Liver (tissue), 8 donors: ENCODE measurements at regions not wholly inside any gene's neighbourhood (a gene's known extent, or its start where the extent isn't known, plus 50 kb on each side); places are given as distances from the start of the nearest gene placed in this dataset.

ENCODE experiments used
- DNase-seq: peaks from one replicate; pipeline ENCODE4 v3.0.0-alpha.2; 2017; ENCODE audit warnings: low spot score
- H3K27ac ChIP-seq, 2 donors: one replicate each; pipeline ENCODE4 v1.7.0; 2013; ENCODE audit warnings: inconsistent platforms in 2 of 2, low read length in 2 of 2, control low read depth in 1 of 2, low read depth in 1 of 2, mild to moderate bottlenecking in 1 of 2
- H3K27me3 ChIP-seq, 4 donors: one replicate each; pipeline versions ENCODE4 v1.6.1 to v1.7.0; 2013; ENCODE audit warnings: low read length in 3 of 4, inconsistent platforms in 1 of 4, mild to moderate bottlenecking in 1 of 4, moderate library complexity in 1 of 4; ENCODE audit not compliant: control insufficient read depth in 4 of 4, insufficient read depth in 4 of 4
- H3K36me3 ChIP-seq, 4 donors: one replicate each; pipeline versions ENCODE4 v1.6.1 to v1.7.0; 2013; ENCODE audit warnings: low read length in 3 of 4, mild to moderate bottlenecking in 3 of 4, low read depth in 1 of 4, moderate library complexity in 1 of 4; ENCODE audit not compliant: control insufficient read depth in 4 of 4, insufficient read depth in 3 of 4
- H3K4me1 ChIP-seq, 4 donors: one replicate each; pipeline versions ENCODE4 v1.6.1 to v1.7.0; 2013; ENCODE audit warnings: low read length in 3 of 4, mild to moderate bottlenecking in 3 of 4, moderate library complexity in 1 of 4; ENCODE audit not compliant: control insufficient read depth in 4 of 4, insufficient read depth in 4 of 4
- H3K4me3 ChIP-seq, 3 donors: one replicate each; pipeline versions ENCODE4 v1.6.1 to v1.7.0; 2013; ENCODE audit warnings: low read length in 3 of 3, control low read depth in 1 of 3, low read depth in 1 of 3, mild to moderate bottlenecking in 1 of 3
- H3K9ac ChIP-seq, 2 donors: one replicate each; pipeline ENCODE4 v1.7.0; 2013; ENCODE audit warnings: low read length in 2 of 2, mild to moderate bottlenecking in 2 of 2, moderate library complexity in 2 of 2, control low read depth in 1 of 2, low read depth in 1 of 2
- H3K9me3 ChIP-seq, 4 donors: one replicate each; pipeline versions ENCODE4 v1.6.1 to v1.7.0; 2013; ENCODE audit warnings: low read length in 3 of 4; ENCODE audit not compliant: control insufficient read depth in 4 of 4
- EGR1 ChIP-seq, 2 donors: IDR thresholded peaks; 2 replicates each; pipeline ENCODE4 v1.6.1; 2016 to 2018; ENCODE audit warnings: antibody characterized with exemption in 2 of 2, low read depth in 2 of 2
- FOXA1 ChIP-seq: IDR thresholded peaks from 2 replicates; pipeline ENCODE4 v1.6.1; 2016; ENCODE audit warnings: antibody characterized with exemption
- FOXA2 ChIP-seq: IDR thresholded peaks from 2 replicates; pipeline ENCODE4 v1.6.1; 2016; ENCODE audit warnings: antibody characterized with exemption
- GABPA ChIP-seq, 2 donors: IDR thresholded peaks in 1 of 2; conservative IDR thresholded peaks in 1 of 2; 2 replicates each; pipeline ENCODE4 v1.6.1; 2016; ENCODE audit warnings: antibody characterized with exemption in 2 of 2, mild to moderate bottlenecking in 1 of 2, moderate library complexity in 1 of 2
- HNF4A ChIP-seq, 2 donors: conservative IDR thresholded peaks; 2 replicates each; pipeline ENCODE4 v1.6.1; 2016; ENCODE audit warnings: antibody characterized with exemption in 2 of 2, mild to moderate bottlenecking in 2 of 2
- HNF4G ChIP-seq: IDR thresholded peaks from 2 replicates; pipeline ENCODE4 v1.6.1; 2016; ENCODE audit warnings: antibody characterized with exemption
- JUND ChIP-seq, 2 donors: IDR thresholded peaks; 2 replicates each; pipeline ENCODE4 v1.6.1; 2016; ENCODE audit warnings: antibody characterized with exemption in 2 of 2
- NR2F2 ChIP-seq: IDR thresholded peaks from 2 replicates; pipeline ENCODE4 v1.6.1; 2016; ENCODE audit warnings: antibody characterized with exemption
- RAD21 ChIP-seq, 2 donors: IDR thresholded peaks; 2 replicates each; pipeline ENCODE4 v1.6.1; 2016; ENCODE audit warnings: antibody characterized with exemption in 2 of 2, mild to moderate bottlenecking in 2 of 2
- SP1 ChIP-seq: IDR thresholded peaks from 2 replicates; pipeline ENCODE4 v1.6.1; 2018; ENCODE audit warnings: antibody characterized with exemption, mild to moderate bottlenecking
- YY1 ChIP-seq: IDR thresholded peaks from 2 replicates; pipeline ENCODE4 v1.6.1; 2016; ENCODE audit warnings: antibody characterized with exemption, mild to moderate bottlenecking
- WGBS: extraction: QIAGEN DNeasy Blood & Tissue Kit; methylation state at CpG from one replicate; pipeline ENCODE4 v1.1.7; 2013; 5-methylcytosine and 5-hydroxymethylcytosine counted together
- TF ChIP-seq, protein P1 (sequence below): fragments of 150-350 bp; IDR thresholded peaks from 2 replicates; pipeline ENCODE4 v1.5.1; 2017; ENCODE audit warnings: improper control_type of control experiment, low read depth, low read length; ENCODE audit not compliant: missing input control
- TF ChIP-seq, protein P2 (sequence below): IDR thresholded peaks from 2 replicates; pipeline ENCODE4 v1.6.1; 2016; ENCODE audit warnings: antibody characterized with exemption
- TF ChIP-seq, protein P3 (sequence below): IDR thresholded peaks from 2 replicates; pipeline ENCODE4 v1.6.1; 2016; ENCODE audit warnings: antibody characterized with exemption
- TF ChIP-seq, protein P4 (sequence below): IDR thresholded peaks from 2 replicates; pipeline ENCODE4 v1.6.1; 2016; ENCODE audit warnings: antibody characterized with exemption, mild to moderate bottlenecking
- TF ChIP-seq, protein P5 (sequence below): IDR thresholded peaks from 2 replicates; pipeline ENCODE4 v1.6.1; 2016; ENCODE audit warnings: antibody characterized with exemption
- donor health status: healthy.
- donor health status: healthy.
- donor health status: healthy.
- donor health status: healthy.
- donor health status: healthy.

DNA sequence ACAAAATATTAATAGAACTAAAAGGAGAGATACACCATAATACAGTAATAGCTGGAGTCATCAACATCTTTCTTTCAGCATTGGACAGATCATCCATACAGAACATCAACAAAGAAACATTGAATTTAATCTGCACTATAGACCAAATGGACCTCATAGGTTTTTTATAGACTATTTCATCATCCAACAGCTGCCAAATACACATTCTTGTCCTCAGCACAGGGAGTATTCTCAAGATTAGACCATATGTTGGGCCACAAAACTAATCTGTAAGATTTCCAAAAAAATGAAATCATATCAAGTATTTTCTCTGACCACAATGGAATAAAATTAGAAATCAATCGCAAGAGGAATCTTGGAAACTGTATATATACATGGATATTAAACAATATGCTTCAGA lies 86.9 kb downstream of the FSCB start (continued):
- TF ChIP-seq, protein P1, sequence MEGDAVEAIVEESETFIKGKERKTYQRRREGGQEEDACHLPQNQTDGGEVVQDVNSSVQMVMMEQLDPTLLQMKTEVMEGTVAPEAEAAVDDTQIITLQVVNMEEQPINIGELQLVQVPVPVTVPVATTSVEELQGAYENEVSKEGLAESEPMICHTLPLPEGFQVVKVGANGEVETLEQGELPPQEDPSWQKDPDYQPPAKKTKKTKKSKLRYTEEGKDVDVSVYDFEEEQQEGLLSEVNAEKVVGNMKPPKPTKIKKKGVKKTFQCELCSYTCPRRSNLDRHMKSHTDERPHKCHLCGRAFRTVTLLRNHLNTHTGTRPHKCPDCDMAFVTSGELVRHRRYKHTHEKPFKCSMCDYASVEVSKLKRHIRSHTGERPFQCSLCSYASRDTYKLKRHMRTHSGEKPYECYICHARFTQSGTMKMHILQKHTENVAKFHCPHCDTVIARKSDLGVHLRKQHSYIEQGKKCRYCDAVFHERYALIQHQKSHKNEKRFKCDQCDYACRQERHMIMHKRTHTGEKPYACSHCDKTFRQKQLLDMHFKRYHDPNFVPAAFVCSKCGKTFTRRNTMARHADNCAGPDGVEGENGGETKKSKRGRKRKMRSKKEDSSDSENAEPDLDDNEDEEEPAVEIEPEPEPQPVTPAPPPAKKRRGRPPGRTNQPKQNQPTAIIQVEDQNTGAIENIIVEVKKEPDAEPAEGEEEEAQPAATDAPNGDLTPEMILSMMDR: no peak

DNA sequence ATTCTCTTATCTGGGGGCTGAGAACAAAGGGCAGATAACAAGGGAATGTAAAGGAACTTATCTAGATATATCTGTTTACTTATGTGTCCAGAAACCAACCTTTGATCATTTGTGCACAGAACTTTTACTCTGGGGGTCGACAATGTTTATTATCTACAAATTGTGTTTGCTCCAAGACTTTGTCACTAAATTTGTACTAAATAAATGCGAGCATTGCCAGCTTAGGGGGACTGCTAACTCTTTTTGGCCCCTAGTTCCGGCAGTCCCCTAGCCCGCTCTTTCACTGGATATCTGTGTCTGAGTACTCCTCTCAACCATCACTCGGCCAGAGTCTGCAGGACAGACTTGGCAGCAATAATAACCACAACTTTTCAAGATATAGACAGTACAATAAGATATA lies 88.2 kb downstream of the FSCB start:
- no peak for DNase-seq
- no peak overlapping the region for H3K4me3 ChIP-seq
- no peaks in the 10 kb centered on the region for H3K4me1 ChIP-seq
- no peaks in the 10 kb centered on the region for H3K36me3 ChIP-seq
- WGBS: 75% methylated on average over 5 of the region's 5 CpGs
- peaks cover 0 to 4% (median 0%) of the 10 kb centered on the region in 4 donors for H3K9me3 ChIP-seq
- no peak for TF ChIP-seq EGR1 (IDR thresholded peaks at IDR 0.05; ENCODE audit: low read depth in 2 of 2)
- TF ChIP-seq, protein P2, sequence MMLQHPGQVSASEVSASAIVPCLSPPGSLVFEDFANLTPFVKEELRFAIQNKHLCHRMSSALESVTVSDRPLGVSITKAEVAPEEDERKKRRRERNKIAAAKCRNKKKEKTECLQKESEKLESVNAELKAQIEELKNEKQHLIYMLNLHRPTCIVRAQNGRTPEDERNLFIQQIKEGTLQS: no peak
- TF ChIP-seq SP1: no peak
- no peak for TF ChIP-seq FOXA2
- TF ChIP-seq, protein P3, sequence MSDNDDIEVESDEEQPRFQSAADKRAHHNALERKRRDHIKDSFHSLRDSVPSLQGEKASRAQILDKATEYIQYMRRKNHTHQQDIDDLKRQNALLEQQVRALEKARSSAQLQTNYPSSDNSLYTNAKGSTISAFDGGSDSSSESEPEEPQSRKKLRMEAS: no peak
- TF ChIP-seq NR2F2: no peak
- TF ChIP-seq, protein P1: no peak
- no peak for TF ChIP-seq HNF4A (conservative IDR thresholded peaks at IDR 0.05)
- TF ChIP-seq YY1: no peak
- TF ChIP-seq FOXA1: no peak
- no peaks in the 10 kb centered on the region for H3K27me3 ChIP-seq
- no peak overlapping the region for H3K27ac ChIP-seq
- no peak overlapping the region for H3K9ac ChIP-seq

DNA sequence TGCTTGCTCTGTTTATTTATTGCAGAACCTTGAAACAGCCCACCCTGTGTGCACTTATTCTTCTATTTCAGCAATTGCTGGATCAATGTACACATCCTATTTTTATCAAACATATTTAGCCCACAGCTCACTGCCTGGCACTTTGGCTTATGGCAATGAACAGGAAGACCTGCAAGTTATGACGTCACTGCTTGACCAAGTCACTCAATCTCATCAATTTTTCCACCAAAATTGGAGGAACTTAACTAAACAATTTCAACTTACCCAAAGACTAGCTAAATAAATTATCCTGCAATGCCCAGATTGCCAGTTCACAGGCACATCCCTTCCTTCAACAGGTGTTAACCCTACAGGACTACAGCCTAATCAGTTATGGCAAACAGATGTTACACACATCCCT lies 89.3 kb downstream of the FSCB start:
- no peaks in the 10 kb centered on the region for H3K36me3 ChIP-seq
- H3K4me1 ChIP-seq: no peaks in the 10 kb centered on the region
- DNase-seq: no peak
- no peak overlapping the region for H3K27ac ChIP-seq
- H3K27me3 ChIP-seq: no peaks in the 10 kb centered on the region
- H3K9me3 ChIP-seq: peaks cover 0 to 4% (median 0%) of the 10 kb centered on the region in 4 donors
- no peak overlapping the region for H3K4me3 ChIP-seq
- H3K9ac ChIP-seq: no peak overlapping the region
- TF ChIP-seq SP1 (no peak), JUND (IDR thresholded peaks at IDR 0.05) (no peak), RAD21 (IDR thresholded peaks at IDR 0.05) (no peak), EGR1 (IDR thresholded peaks at IDR 0.05; ENCODE audit: low read depth in 2 of 2) (no peak), FOXA1 (no peak), FOXA2 (no peak), HNF4G (no peak), HNF4A (conservative IDR thresholded peaks at IDR 0.05) (no peak), NR2F2 (no peak), YY1 (no peak), GABPA (IDR thresholded peaks at IDR 0.05 in 1 of 2, conservative IDR thresholded peaks at IDR 0.05 in 1 of 2) (no peak)
- TF ChIP-seq, protein P2: no peak
- TF ChIP-seq, protein P1: no peak
- TF ChIP-seq, protein P4, sequence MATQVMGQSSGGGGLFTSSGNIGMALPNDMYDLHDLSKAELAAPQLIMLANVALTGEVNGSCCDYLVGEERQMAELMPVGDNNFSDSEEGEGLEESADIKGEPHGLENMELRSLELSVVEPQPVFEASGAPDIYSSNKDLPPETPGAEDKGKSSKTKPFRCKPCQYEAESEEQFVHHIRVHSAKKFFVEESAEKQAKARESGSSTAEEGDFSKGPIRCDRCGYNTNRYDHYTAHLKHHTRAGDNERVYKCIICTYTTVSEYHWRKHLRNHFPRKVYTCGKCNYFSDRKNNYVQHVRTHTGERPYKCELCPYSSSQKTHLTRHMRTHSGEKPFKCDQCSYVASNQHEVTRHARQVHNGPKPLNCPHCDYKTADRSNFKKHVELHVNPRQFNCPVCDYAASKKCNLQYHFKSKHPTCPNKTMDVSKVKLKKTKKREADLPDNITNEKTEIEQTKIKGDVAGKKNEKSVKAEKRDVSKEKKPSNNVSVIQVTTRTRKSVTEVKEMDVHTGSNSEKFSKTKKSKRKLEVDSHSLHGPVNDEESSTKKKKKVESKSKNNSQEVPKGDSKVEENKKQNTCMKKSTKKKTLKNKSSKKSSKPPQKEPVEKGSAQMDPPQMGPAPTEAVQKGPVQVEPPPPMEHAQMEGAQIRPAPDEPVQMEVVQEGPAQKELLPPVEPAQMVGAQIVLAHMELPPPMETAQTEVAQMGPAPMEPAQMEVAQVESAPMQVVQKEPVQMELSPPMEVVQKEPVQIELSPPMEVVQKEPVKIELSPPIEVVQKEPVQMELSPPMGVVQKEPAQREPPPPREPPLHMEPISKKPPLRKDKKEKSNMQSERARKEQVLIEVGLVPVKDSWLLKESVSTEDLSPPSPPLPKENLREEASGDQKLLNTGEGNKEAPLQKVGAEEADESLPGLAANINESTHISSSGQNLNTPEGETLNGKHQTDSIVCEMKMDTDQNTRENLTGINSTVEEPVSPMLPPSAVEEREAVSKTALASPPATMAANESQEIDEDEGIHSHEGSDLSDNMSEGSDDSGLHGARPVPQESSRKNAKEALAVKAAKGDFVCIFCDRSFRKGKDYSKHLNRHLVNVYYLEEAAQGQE: no peak
- TF ChIP-seq, protein P5, sequence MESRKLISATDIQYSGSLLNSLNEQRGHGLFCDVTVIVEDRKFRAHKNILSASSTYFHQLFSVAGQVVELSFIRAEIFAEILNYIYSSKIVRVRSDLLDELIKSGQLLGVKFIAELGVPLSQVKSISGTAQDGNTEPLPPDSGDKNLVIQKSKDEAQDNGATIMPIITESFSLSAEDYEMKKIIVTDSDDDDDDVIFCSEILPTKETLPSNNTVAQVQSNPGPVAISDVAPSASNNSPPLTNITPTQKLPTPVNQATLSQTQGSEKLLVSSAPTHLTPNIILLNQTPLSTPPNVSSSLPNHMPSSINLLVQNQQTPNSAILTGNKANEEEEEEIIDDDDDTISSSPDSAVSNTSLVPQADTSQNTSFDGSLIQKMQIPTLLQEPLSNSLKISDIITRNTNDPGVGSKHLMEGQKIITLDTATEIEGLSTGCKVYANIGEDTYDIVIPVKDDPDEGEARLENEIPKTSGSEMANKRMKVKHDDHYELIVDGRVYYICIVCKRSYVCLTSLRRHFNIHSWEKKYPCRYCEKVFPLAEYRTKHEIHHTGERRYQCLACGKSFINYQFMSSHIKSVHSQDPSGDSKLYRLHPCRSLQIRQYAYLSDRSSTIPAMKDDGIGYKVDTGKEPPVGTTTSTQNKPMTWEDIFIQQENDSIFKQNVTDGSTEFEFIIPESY: no peak
- TF ChIP-seq, protein P3: no peak
- WGBS: 82% methylated on average over 1 of the region's 1 CpG
